K562 (cell line): ENCODE measurements at regions not wholly inside any gene's neighbourhood (a gene's known extent, or its start where the extent isn't known, plus 50 kb on each side); places are given as distances from the start of the nearest gene placed in this dataset.

Experiments used
- CTCF ChIP-seq, 3 experiments: IDR thresholded peaks in 2 of 3; conservative IDR thresholded peaks in 1 of 3; 2 replicates each; pipeline ENCODE4 v1.5.1; 2011 to 2012; ENCODE audit warnings: low read length in 3 of 3, mild to moderate bottlenecking in 3 of 3, control low read depth in 2 of 3, improper control_type of control experiment in 1 of 3, inconsistent platforms in 1 of 3, low read depth in 1 of 3, mixed read lengths in 1 of 3, moderate library complexity in 1 of 3; ENCODE audit not compliant: insufficient read depth in 2 of 3
- ZFX ChIP-seq: sonication (generic); formaldehyde crosslinking; IDR thresholded peaks from 2 replicates; pipeline ENCODE4 v1.8.0; 2022; ENCODE audit warnings: mild to moderate bottlenecking, missing genetic modification reagents, moderate library complexity

GRCh38 chr1:11417162-11417561 is 61.8 kb upstream of the DISP3 start:
- no peak for TF ChIP-seq CTCF (IDR thresholded peaks at IDR 0.05 in 2 of 3, conservative IDR thresholded peaks at IDR 0.05 in 1 of 3; ENCODE audit: insufficient read depth in 2 of 3, low read depth in 1 of 3, low read length in 3 of 3)
- TF ChIP-seq ZFX, result no peak
